Left colon (tissue), 2 donors: ENCODE measurements at regions not wholly inside any gene's neighbourhood (a gene's known extent, or its start where the extent isn't known, plus 50 kb on each side); places are given as distances from the start of the nearest gene placed in this dataset.

Experiments used
- ATAC-seq: fragments of 200-7000 bp; cut with Tn5 transposase; one replicate; pipeline ENCODE4 v1.9.1; 2020; ENCODE audit warnings: mild to moderate bottlenecking, moderate library complexity
- DNase-seq, 2 donors: peaks; one replicate each; pipeline ENCODE4 v3.0.0-alpha.2; 2020
- intact Hi-C, 2 donors: fragments of 100-400 bp; cut with DNase I in 1 of 2; cut with micrococcal nuclease in 1 of 2; formaldehyde crosslinking; loops; one replicate each; pipeline versions ENCODE4 v1.11.2 to v1.14.0; 2022; cut with DNase I, micrococcal nuclease
- donor health status: DM: no; HTN: no; CAD: no.
- donor health status: DM: yes; HTN: yes; CAD: no.

GRCh38 chr6:147742440-147742839, 233.9 kb downstream of the SAMD5 start:
- DNase-seq, result no peak
- intact Hi-C loops, result no loop called here
- ATAC-seq, result no peak

GRCh38 chr6:147744012-147744411, 235.5 kb downstream of the SAMD5 start:
- intact Hi-C loops, result no loop called here
- ATAC-seq, result no peak
- DNase-seq, result no peak

- no peak for ATAC-seq
- no peak for DNase-seq
- intact Hi-C loops, result no loop called here
These were observed 240.8 kb downstream of the SAMD5 start for GRCh38 chr6:147749331-147749730.

- intact Hi-C loops, result no loop called here
- ATAC-seq, result no peak
- DNase-seq, result no peak
These were observed 241.9 kb downstream of the SAMD5 start for GRCh38 chr6:147750413-147750812.

- DNase-seq, result no peak
- intact Hi-C loops, result no loop called here
- ATAC-seq, result no peak
These were observed 242.7 kb downstream of the SAMD5 start for GRCh38 chr6:147751232-147751631.

- ATAC-seq, result peak; percentile 50
- intact Hi-C loops, result no loop called here
- no peak for DNase-seq
These were observed 244.4 kb downstream of the SAMD5 start for GRCh38 chr6:147752689-147753403.

GRCh38 chr6:147755999-147756398, 247.5 kb downstream of the SAMD5 start:
- DNase-seq (no peak), ATAC-seq (no peak)
- intact Hi-C loops, result no loop called here

GRCh38 chr6:147756891-147757290, 248.4 kb downstream of the SAMD5 start:
- intact Hi-C loops, result no loop called here
- DNase-seq (no peak), ATAC-seq (no peak)

- no peak for DNase-seq
- intact Hi-C loops, result no loop called here
- ATAC-seq, result no peak
These were observed 248.8 kb downstream of the SAMD5 start for GRCh38 chr6:147757291-147757690.

GRCh38 chr6:147758303-147758702, 249.8 kb downstream of the SAMD5 start:
- DNase-seq, result no peak
- no peak for ATAC-seq
- intact Hi-C loops, result no loop called here

- intact Hi-C loops, result no loop called here
- no peak for DNase-seq
- ATAC-seq, result no peak
These were observed 250.6 kb downstream of the SAMD5 start for GRCh38 chr6:147759093-147759492.

- intact Hi-C loops, result no loop called here
- DNase-seq (no peak), ATAC-seq (no peak)
These were observed 251.0 kb downstream of the SAMD5 start for GRCh38 chr6:147759536-147759935.

- DNase-seq (no peak), ATAC-seq (no peak)
- intact Hi-C loops, result no loop called here
These were observed 257.1 kb downstream of the SAMD5 start for GRCh38 chr6:147765541-147765940.

- intact Hi-C loops, result no loop called here
These were observed 260.5 kb downstream of the SAMD5 start for GRCh38 chr6:147768969-147769368.

GRCh38 chr6:147769496-147770087, 261.1 kb downstream of the SAMD5 start:
- no peak for DNase-seq
- intact Hi-C loops, result no loop called here
- no peak for ATAC-seq

More at GRCh38 chr6:147768969-147769368, 260.5 kb downstream of the SAMD5 start:
- DNase-seq (no peak), ATAC-seq (no peak)

- DNase-seq (no peak), ATAC-seq (no peak)
- intact Hi-C loops, result no loop called here
These were observed 261.7 kb downstream of the SAMD5 start for GRCh38 chr6:147770221-147770620.

GRCh38 chr6:147772724-147773123, 264.2 kb downstream of the SAMD5 start:
- DNase-seq (no peak), ATAC-seq (no peak)
- intact Hi-C loops, result no loop called here

- intact Hi-C loops, result no loop called here
- no peak for ATAC-seq
- no peak for DNase-seq
These were observed 266.4 kb downstream of the SAMD5 start for GRCh38 chr6:147774856-147775255.

GRCh38 chr6:147776631-147777213, 268.2 kb downstream of the SAMD5 start:
- intact Hi-C loops, result no loop called here
- no peak for ATAC-seq
- DNase-seq, result no peak

- DNase-seq (no peak), ATAC-seq (peak; percentile 89)
- intact Hi-C loops, result no loop called here
These were observed 271.1 kb downstream of the SAMD5 start for GRCh38 chr6:147779624-147780023.

- intact Hi-C loops, result no loop called here
- DNase-seq (no peak), ATAC-seq (peak; percentile 88)
These were observed 273.8 kb downstream of the SAMD5 start for GRCh38 chr6:147782302-147782701.
